HCT116 (cell line): ENCODE measurements at regions not wholly inside any gene's neighbourhood (a gene's known extent, or its start where the extent isn't known, plus 50 kb on each side); places are given as distances from the start of the nearest gene placed in this dataset.

Experiments used
- ATAC-seq: fragments of 200-7000 bp; cut with Tn5 transposase; 2 replicates; pipeline ENCODE4 v1.9.1; 2020; ENCODE audit warnings: mild to moderate bottlenecking, moderate library complexity
- BruUV-seq: library from RNA; stranded (reverse); fragments of 400-500 nt; replicated peaks from 2 replicates; lab custom pipeline; 2021; lab: Mats Ljungman, UMichigan
- CTCF ChIA-PET: fragments of 300-600 bp; sonication (Branson Sonifier 250); formaldehyde crosslinking; loops from one replicate; lab custom pipeline; 2021; ENCODE audit warnings: antibody characterized with exemption; lab: Charles Lee
- POLR2A ChIA-PET: fragments of 300-600, 350-600 bp; sonication (Branson Sonifier 250); formaldehyde crosslinking; loops from one replicate; lab custom pipeline; 2021; ENCODE audit warnings: antibody characterized with exemption; lab: Charles Lee
- RAD21 ChIA-PET, 2 experiments: fragments of 300-600 bp; sonication (Branson Sonifier 250); formaldehyde crosslinking; loops; one replicate each; lab custom pipeline; 2023; ENCODE audit warnings: low total read pairs in 2 of 2; ENCODE audit not compliant: uncharacterized antibody in 2 of 2, unreplicated experiment in 2 of 2, low non-redundant PET in 1 of 2; lab: Charles Lee
- DNase-seq: peaks from one replicate; pipeline ENCODE4 v3.0.0-alpha.2; 2010; ENCODE audit warnings: low read depth, low spot score
- H2AFZ ChIP-seq: fragments of 200-600 bp; shearing (Covaris generic), sonication (generic); 2 replicates; pipeline ENCODE4 v1.6.1; 2017; ENCODE audit warnings: low read depth, mixed run types, mixed read lengths, antibody characterized with exemption, low read length; ENCODE audit not compliant: poor library complexity, severe bottlenecking
- H3K27ac ChIP-seq: 2 replicates; pipeline ENCODE4 v1.5.1; 2012; ENCODE audit warnings: low read depth, low read length
- H3K27me3 ChIP-seq: fragments of 200-600 bp; sonication (generic); 2 replicates; pipeline ENCODE4 v1.6.1; 2016; ENCODE audit warnings: mixed run types, low read length, mixed read lengths; ENCODE audit not compliant: insufficient read depth
- H3K36me3 ChIP-seq, 2 experiments: fragments of 200-500 bp in 1 of 2; fragments of 200-600 bp in 1 of 2; sonication (Bioruptor generic) in 1 of 2; sonication (generic) in 1 of 2; 2 replicates each; pipeline versions ENCODE4 v1.5.1 to v1.6.1; 2014 to 2016; ENCODE audit warnings: low read length in 2 of 2, inconsistent platforms in 1 of 2, mixed read lengths in 1 of 2, mixed run types in 1 of 2; ENCODE audit not compliant: insufficient read depth in 2 of 2, control insufficient read depth in 1 of 2
- H3K4me1 ChIP-seq, 2 experiments: fragments of 200-600 bp in 1 of 2; sonication (generic) in 1 of 2; 2 replicates each; pipeline versions ENCODE4 v1.5.1 to v1.6.1; 2012 to 2017; ENCODE audit warnings: low read length in 2 of 2, inconsistent platforms in 1 of 2, mild to moderate bottlenecking in 1 of 2, mixed read lengths in 1 of 2, mixed run types in 1 of 2, moderate library complexity in 1 of 2; ENCODE audit not compliant: insufficient read depth in 2 of 2, control insufficient read depth in 1 of 2
- H3K4me2 ChIP-seq: fragments of 200-600 bp; sonication (generic); 2 replicates; pipeline ENCODE4 v1.6.1; 2017; ENCODE audit warnings: mixed run types, low read length, mixed read lengths
- H3K4me3 ChIP-seq, 2 experiments: fragments of 200-600 bp in 1 of 2; sonication (generic) in 1 of 2; replicated peaks in 1 of 2; 2 replicates each; pipeline ENCODE4 v1.5.1; 2011 to 2016; ENCODE audit warnings: low read length in 2 of 2, control low read depth in 1 of 2, low read depth in 1 of 2, mild to moderate bottlenecking in 1 of 2, mixed read lengths in 1 of 2, mixed run types in 1 of 2
- H3K79me2 ChIP-seq: fragments of 200-600 bp; sonication (generic); 2 replicates; pipeline ENCODE4 v1.6.1; 2017; ENCODE audit warnings: mild to moderate bottlenecking, mixed run types, low read length, moderate library complexity, mixed read lengths; ENCODE audit not compliant: insufficient read depth
- H3K9ac ChIP-seq: fragments of 200-600 bp; sonication (generic); 2 replicates; pipeline ENCODE4 v1.6.1; 2016; ENCODE audit warnings: low read length, mixed read lengths
- H3K9me2 ChIP-seq: fragments of 200-600 bp; sonication (generic), shearing (Covaris generic); 2 replicates; pipeline ENCODE4 v1.6.1; 2017; ENCODE audit warnings: mixed run types, mild to moderate bottlenecking, moderate library complexity; ENCODE audit not compliant: insufficient read depth
- H3K9me3 ChIP-seq, 2 experiments: fragments of 200-500 bp in 1 of 2; fragments of 200-600 bp in 1 of 2; sonication (Bioruptor generic) in 1 of 2; sonication (generic) in 1 of 2; 2 replicates each; pipeline ENCODE4 v1.6.1; 2014 to 2017; ENCODE audit warnings: low read length in 2 of 2, mixed read lengths in 2 of 2, inconsistent platforms in 1 of 2, low read depth in 1 of 2, mild to moderate bottlenecking in 1 of 2, mixed run types in 1 of 2, moderate library complexity in 1 of 2; ENCODE audit not compliant: control insufficient read depth in 1 of 2, insufficient read depth in 1 of 2
- H4K20me1 ChIP-seq: fragments of 200-600 bp; sonication (generic), shearing (Covaris generic); 2 replicates; pipeline ENCODE4 v1.6.1; 2017; ENCODE audit warnings: mixed run types, mild to moderate bottlenecking, moderate library complexity; ENCODE audit not compliant: insufficient read depth
- CBX3 ChIP-seq: IDR thresholded peaks from 2 replicates; pipeline ENCODE4 v1.6.1; 2012; ENCODE audit warnings: low read depth
- CEBPB ChIP-seq: IDR thresholded peaks from 2 replicates; pipeline ENCODE4 v1.6.1; 2012; ENCODE audit warnings: low read depth
- EGR1 ChIP-seq: IDR thresholded peaks from 2 replicates; pipeline ENCODE4 v1.6.1; 2012; ENCODE audit warnings: low read depth
- EZH2 ChIP-seq: fragments of 200-600 bp; sonication (generic); IDR thresholded peaks from 2 replicates; pipeline ENCODE4 v1.6.1; 2017; ENCODE audit warnings: antibody characterized with exemption, mixed run types
- FOSL1 ChIP-seq: IDR thresholded peaks from 2 replicates; pipeline ENCODE4 v1.6.1; 2012; ENCODE audit warnings: low read depth
- JUND ChIP-seq: IDR thresholded peaks from 2 replicates; pipeline ENCODE4 v1.6.1; 2012
- SIN3A ChIP-seq: IDR thresholded peaks from 2 replicates; pipeline ENCODE4 v1.6.1; 2012; ENCODE audit warnings: low read depth
- SP1 ChIP-seq: IDR thresholded peaks from 2 replicates; pipeline ENCODE4 v1.6.1; 2012; ENCODE audit warnings: low read depth
- SRF ChIP-seq: IDR thresholded peaks from 2 replicates; pipeline ENCODE4 v1.6.1; 2012; ENCODE audit warnings: low read depth
- TCF7L2 ChIP-seq: IDR thresholded peaks from 2 replicates; pipeline ENCODE4 v1.7.0; 2011; ENCODE audit warnings: borderline replicate concordance, inconsistent platforms; ENCODE audit not compliant: insufficient read depth, insufficient read length; ENCODE audit errors: extremely low read depth
- ZFX ChIP-seq: fragments of 450-650 bp; IDR thresholded peaks from 2 replicates; pipeline ENCODE4 v1.6.1; 2017
- ZNF274 ChIP-seq: fragments of 200-500 bp; sonication (Bioruptor generic); IDR thresholded peaks from 2 replicates; pipeline ENCODE4 v1.6.1; 2014; ENCODE audit warnings: mild to moderate bottlenecking, low read depth, low read length, inconsistent platforms
- intact Hi-C: fragments of 100-400 bp; cut with micrococcal nuclease; formaldehyde crosslinking; loops from 2 replicates; pipeline ENCODE4 v1.10.0; 2022
- TF ChIP-seq, protein P1 (sequence below), 3 experiments: fragments of 200-600 bp in 1 of 3; sonication (generic) in 1 of 3; IDR thresholded peaks in 2 of 3; conservative IDR thresholded peaks in 1 of 3; 2 replicates each; pipeline ENCODE4 v1.5.1; 2012 to 2017; ENCODE audit warnings: low read depth in 2 of 3, low read length in 2 of 3, antibody characterized with exemption in 1 of 3, borderline replicate concordance in 1 of 3, control low read depth in 1 of 3, mild to moderate bottlenecking in 1 of 3, mixed read lengths in 1 of 3, mixed run types in 1 of 3, moderate library complexity in 1 of 3; ENCODE audit not compliant: insufficient read depth in 1 of 3
- TF ChIP-seq, protein P2 (sequence below): IDR thresholded peaks from 2 replicates; pipeline ENCODE4 v1.6.1; 2011; ENCODE audit warnings: mild to moderate bottlenecking, low read length, moderate library complexity; ENCODE audit not compliant: insufficient replicate concordance; ENCODE audit errors: extremely low read depth
- TF ChIP-seq, protein P3 (sequence below): IDR thresholded peaks from 2 replicates; pipeline ENCODE4 v1.6.1; 2012

DNA sequence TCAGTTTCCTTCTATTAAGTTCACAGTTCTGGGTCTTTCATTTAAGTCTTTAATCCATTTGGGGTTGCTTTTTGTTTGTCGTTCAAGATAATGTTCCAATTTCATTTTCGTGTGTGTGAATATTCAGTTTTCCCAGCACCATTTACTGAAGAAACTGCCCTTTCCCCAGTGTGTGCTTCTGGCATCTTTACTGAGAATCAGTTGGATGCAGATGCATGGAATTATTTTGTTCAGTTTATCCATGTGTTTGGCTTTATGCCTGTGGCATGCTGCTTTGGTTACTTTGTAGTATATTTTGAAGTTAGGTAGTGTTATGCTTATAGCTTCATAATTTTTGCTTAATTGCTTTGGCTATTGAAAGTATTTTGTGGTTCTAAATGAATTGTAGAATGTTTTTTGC lies 163.8 kb upstream of the HDX start:
- no TSS peak for BruUV-seq
- RAD21 ChIA-PET: no interaction called here
- H4K20me1 ChIP-seq: no peaks in the 10 kb centered on the region
- ATAC-seq (no peak), DNase-seq (no peak)
- no peaks in the 10 kb centered on the region for H3K79me2 ChIP-seq
- no peak for TF ChIP-seq SRF
- no peak for TF ChIP-seq CBX3
- TF ChIP-seq SP1: no peak
- no peak for TF ChIP-seq ZFX
- TF ChIP-seq JUND: no peak
- TF ChIP-seq EGR1: no peak
- no peak for TF ChIP-seq EZH2
- TF ChIP-seq ZNF274: no peak
- no peak for TF ChIP-seq SIN3A
- TF ChIP-seq, protein P1, sequence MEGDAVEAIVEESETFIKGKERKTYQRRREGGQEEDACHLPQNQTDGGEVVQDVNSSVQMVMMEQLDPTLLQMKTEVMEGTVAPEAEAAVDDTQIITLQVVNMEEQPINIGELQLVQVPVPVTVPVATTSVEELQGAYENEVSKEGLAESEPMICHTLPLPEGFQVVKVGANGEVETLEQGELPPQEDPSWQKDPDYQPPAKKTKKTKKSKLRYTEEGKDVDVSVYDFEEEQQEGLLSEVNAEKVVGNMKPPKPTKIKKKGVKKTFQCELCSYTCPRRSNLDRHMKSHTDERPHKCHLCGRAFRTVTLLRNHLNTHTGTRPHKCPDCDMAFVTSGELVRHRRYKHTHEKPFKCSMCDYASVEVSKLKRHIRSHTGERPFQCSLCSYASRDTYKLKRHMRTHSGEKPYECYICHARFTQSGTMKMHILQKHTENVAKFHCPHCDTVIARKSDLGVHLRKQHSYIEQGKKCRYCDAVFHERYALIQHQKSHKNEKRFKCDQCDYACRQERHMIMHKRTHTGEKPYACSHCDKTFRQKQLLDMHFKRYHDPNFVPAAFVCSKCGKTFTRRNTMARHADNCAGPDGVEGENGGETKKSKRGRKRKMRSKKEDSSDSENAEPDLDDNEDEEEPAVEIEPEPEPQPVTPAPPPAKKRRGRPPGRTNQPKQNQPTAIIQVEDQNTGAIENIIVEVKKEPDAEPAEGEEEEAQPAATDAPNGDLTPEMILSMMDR (IDR thresholded peaks at IDR 0.05 in 2 of 3, conservative IDR thresholded peaks at IDR 0.05 in 1 of 3; ENCODE audit: borderline replicate concordance in 1 of 3, insufficient read depth in 1 of 3, low read depth in 2 of 3, low read length in 2 of 3): no peak
- TF ChIP-seq, protein P2, sequence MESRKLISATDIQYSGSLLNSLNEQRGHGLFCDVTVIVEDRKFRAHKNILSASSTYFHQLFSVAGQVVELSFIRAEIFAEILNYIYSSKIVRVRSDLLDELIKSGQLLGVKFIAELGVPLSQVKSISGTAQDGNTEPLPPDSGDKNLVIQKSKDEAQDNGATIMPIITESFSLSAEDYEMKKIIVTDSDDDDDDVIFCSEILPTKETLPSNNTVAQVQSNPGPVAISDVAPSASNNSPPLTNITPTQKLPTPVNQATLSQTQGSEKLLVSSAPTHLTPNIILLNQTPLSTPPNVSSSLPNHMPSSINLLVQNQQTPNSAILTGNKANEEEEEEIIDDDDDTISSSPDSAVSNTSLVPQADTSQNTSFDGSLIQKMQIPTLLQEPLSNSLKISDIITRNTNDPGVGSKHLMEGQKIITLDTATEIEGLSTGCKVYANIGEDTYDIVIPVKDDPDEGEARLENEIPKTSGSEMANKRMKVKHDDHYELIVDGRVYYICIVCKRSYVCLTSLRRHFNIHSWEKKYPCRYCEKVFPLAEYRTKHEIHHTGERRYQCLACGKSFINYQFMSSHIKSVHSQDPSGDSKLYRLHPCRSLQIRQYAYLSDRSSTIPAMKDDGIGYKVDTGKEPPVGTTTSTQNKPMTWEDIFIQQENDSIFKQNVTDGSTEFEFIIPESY: no peak
- TF ChIP-seq TCF7L2: no peak
- TF ChIP-seq, protein P3, sequence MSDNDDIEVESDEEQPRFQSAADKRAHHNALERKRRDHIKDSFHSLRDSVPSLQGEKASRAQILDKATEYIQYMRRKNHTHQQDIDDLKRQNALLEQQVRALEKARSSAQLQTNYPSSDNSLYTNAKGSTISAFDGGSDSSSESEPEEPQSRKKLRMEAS: no peak
- no peak for TF ChIP-seq FOSL1
- no peak for TF ChIP-seq CEBPB
- CTCF ChIA-PET: no interaction called here
- no peaks in the 10 kb centered on the region for H3K27me3 ChIP-seq
- H3K27ac ChIP-seq: no peak overlapping the region
- no peaks in the 10 kb centered on the region for H3K9me2 ChIP-seq
- intact Hi-C loops: no loop called here
- H3K36me3 ChIP-seq: no peaks in the 10 kb centered on the region
- H3K4me1 ChIP-seq: no peaks in the 10 kb centered on the region
- H3K9ac ChIP-seq: no peak overlapping the region
- no peak overlapping the region for H2AFZ ChIP-seq
- H3K4me2 ChIP-seq: no peak overlapping the region
- POLR2A ChIA-PET: no interaction called here
- H3K4me3 ChIP-seq: no peak overlapping the region
- H3K9me3 ChIP-seq: no peaks in the 10 kb centered on the region
